ENCODE measurements at regions not wholly inside any gene's neighbourhood (a gene's known extent, or its start where the extent isn't known, plus 50 kb on each side); places are given as distances from the start of the nearest gene placed in this dataset.
"Not testable (repeated sequence)": the region's sequence is repeated elsewhere in the genome, so short reads cannot be mapped to it uniquely, and the experiment has no call there.

- peaks cover 7% of the 10 kb centered on the region for H3K27me3 Mint-ChIP-seq (ENCODE audit: unreplicated experiment)
- no peak for DNase-seq (ENCODE audit: low spot score)
- H3K27ac Mint-ChIP-seq (ENCODE audit: unreplicated experiment), result peak overlapping the region; percentile 77
- H3K4me1 Mint-ChIP-seq (ENCODE audit: unreplicated experiment), result peaks cover 15% of the 10 kb centered on the region
- TF ChIP-seq, protein P1, sequence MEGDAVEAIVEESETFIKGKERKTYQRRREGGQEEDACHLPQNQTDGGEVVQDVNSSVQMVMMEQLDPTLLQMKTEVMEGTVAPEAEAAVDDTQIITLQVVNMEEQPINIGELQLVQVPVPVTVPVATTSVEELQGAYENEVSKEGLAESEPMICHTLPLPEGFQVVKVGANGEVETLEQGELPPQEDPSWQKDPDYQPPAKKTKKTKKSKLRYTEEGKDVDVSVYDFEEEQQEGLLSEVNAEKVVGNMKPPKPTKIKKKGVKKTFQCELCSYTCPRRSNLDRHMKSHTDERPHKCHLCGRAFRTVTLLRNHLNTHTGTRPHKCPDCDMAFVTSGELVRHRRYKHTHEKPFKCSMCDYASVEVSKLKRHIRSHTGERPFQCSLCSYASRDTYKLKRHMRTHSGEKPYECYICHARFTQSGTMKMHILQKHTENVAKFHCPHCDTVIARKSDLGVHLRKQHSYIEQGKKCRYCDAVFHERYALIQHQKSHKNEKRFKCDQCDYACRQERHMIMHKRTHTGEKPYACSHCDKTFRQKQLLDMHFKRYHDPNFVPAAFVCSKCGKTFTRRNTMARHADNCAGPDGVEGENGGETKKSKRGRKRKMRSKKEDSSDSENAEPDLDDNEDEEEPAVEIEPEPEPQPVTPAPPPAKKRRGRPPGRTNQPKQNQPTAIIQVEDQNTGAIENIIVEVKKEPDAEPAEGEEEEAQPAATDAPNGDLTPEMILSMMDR (IDR thresholded peaks at IDR 0.05; ENCODE audit: unreplicated experiment), result no peak
- no peak overlapping the region for H3K4me3 Mint-ChIP-seq (ENCODE audit: unreplicated experiment)
- peaks cover 17% of the 10 kb centered on the region for H3K36me3 Mint-ChIP-seq (ENCODE audit: low read depth, unreplicated experiment)
- no peaks in the 10 kb centered on the region for H3K9me3 Mint-ChIP-seq (ENCODE audit: unreplicated experiment)
Measured at GRCh38 chr3:13233487-13234485, 160.6 kb upstream of the IQSEC1 start.

- Mint-ChIP-seq H3K9me3 (ENCODE audit: unreplicated experiment) (no peaks in the 10 kb centered on the region), H3K27me3 (ENCODE audit: unreplicated experiment) (peaks cover 6% of the 10 kb centered on the region), H3K4me1 (ENCODE audit: unreplicated experiment) (peaks cover 15% of the 10 kb centered on the region), H3K4me3 (ENCODE audit: unreplicated experiment) (no peak overlapping the region), H3K36me3 (ENCODE audit: low read depth, unreplicated experiment) (peaks cover 13% of the 10 kb centered on the region), H3K27ac (ENCODE audit: unreplicated experiment) (no peak overlapping the region)
- TF ChIP-seq, protein P1 (IDR thresholded peaks at IDR 0.05; ENCODE audit: unreplicated experiment), result no peak
- DNase-seq (ENCODE audit: low spot score), result no peak
Measured at GRCh38 chr3:13231781-13232666, 158.8 kb upstream of the IQSEC1 start.

GRCh38 chr3:13229273-13229949, 156.2 kb upstream of the IQSEC1 start:
- Mint-ChIP-seq H3K4me1 (ENCODE audit: unreplicated experiment) (peaks cover 13% of the 10 kb centered on the region), H3K9me3 (ENCODE audit: unreplicated experiment) (no peaks in the 10 kb centered on the region), H3K4me3 (ENCODE audit: unreplicated experiment) (no peak overlapping the region), H3K27ac (ENCODE audit: unreplicated experiment) (no peak overlapping the region), H3K27me3 (ENCODE audit: unreplicated experiment) (peaks cover 5% of the 10 kb centered on the region), H3K36me3 (ENCODE audit: low read depth, unreplicated experiment) (peaks cover 12% of the 10 kb centered on the region)
- TF ChIP-seq, protein P1 (IDR thresholded peaks at IDR 0.05; ENCODE audit: unreplicated experiment), result no peak
- DNase-seq (ENCODE audit: low spot score), result no peak

DNA sequence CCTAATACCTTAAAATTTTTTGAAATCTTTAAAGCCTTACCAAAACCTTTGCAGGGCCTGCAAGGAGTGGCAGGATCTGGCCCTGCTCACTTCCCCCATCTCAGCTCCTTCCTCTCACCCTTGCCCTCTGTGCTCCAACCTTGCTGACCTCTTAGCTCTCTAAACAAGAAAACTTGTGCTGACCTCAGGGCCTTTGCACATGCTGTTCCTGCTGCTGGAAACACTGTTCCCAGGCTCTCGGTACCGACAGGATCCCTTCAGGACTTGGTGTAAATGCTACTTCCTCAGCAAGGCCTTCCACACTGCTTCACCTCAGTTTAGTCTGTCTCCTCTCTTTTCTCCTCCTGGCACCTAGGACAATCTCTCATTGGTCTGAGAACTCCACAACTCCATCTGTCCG, 155.4 kb upstream of the IQSEC1 start:
- Mint-ChIP-seq H3K4me1 (ENCODE audit: unreplicated experiment) (peaks cover 10% of the 10 kb centered on the region), H3K36me3 (ENCODE audit: low read depth, unreplicated experiment) (peaks cover 12% of the 10 kb centered on the region), H3K9me3 (ENCODE audit: unreplicated experiment) (no peaks in the 10 kb centered on the region), H3K27me3 (ENCODE audit: unreplicated experiment) (peaks cover 5% of the 10 kb centered on the region), H3K27ac (ENCODE audit: unreplicated experiment) (no peak overlapping the region), H3K4me3 (ENCODE audit: unreplicated experiment) (no peak overlapping the region)
- no peak for DNase-seq (ENCODE audit: low spot score)
- TF ChIP-seq, protein P1 (IDR thresholded peaks at IDR 0.05; ENCODE audit: unreplicated experiment), result no peak

DNA sequence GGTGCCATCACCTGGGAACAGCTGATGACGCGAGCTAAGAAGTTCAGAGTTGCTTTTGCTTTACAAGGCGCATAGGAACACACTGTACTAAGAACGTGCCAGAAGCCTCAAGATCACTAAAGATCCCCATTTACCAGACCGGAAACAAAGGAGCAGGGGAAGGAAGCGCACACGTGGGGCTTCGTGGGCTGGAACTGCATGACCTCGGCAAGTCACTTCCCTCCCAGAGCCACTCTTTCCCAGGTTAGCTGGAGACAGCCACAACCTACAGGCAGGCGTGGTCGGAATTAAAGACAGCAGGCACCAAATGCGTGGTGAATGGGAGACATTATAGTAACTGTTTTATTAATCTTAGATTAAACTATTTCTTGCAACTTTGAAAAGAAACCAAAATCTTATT, 154.9 kb upstream of the IQSEC1 start:
- H3K4me1 Mint-ChIP-seq (ENCODE audit: unreplicated experiment), result peaks cover 13% of the 10 kb centered on the region
- H3K27ac Mint-ChIP-seq (ENCODE audit: unreplicated experiment); DNase-seq (ENCODE audit: low spot score); H3K9me3 Mint-ChIP-seq (ENCODE audit: unreplicated experiment); H3K4me3 Mint-ChIP-seq (ENCODE audit: unreplicated experiment); H3K27me3 Mint-ChIP-seq (ENCODE audit: unreplicated experiment): not testable (repeated sequence)
- H3K36me3 Mint-ChIP-seq (ENCODE audit: low read depth, unreplicated experiment), result peaks cover 12% of the 10 kb centered on the region

Measured in endothelial cell (in vitro differentiated cells).